GM23338 (cell line): ENCODE measurements at regions not wholly inside any gene's neighbourhood (a gene's known extent, or its start where the extent isn't known, plus 50 kb on each side); places are given as distances from the start of the nearest gene placed in this dataset.

Experiments used
- ATAC-seq: fragments of 200-7000 bp; cut with Tn5 transposase; 3 replicates; pipeline ENCODE4 v1.9.1; 2020
- DNase-seq: peaks from one replicate; pipeline ENCODE4 v3.0.0-alpha.2; 2015; ENCODE audit warnings: low spot score
- H2AFZ ChIP-seq: fragments of 200-600 bp; sonication (generic); 2 replicates; pipeline ENCODE4 v1.8.0; 2016; ENCODE audit warnings: antibody characterized with exemption, mild to moderate bottlenecking, moderate library complexity
- H3F3A ChIP-seq: fragments of 200-600 bp; sonication (generic); replicated peaks from 2 replicates; pipeline ENCODE4 v1.8.0; 2017; ENCODE audit warnings: antibody characterized with exemption, mixed run types, low read depth
- H3K27ac ChIP-seq: fragments of 200-600 bp; sonication (generic); 2 replicates; pipeline ENCODE4 v1.6.1; 2016; ENCODE audit warnings: low read depth
- H3K27me3 ChIP-seq: fragments of 200-600 bp; sonication (generic); 2 replicates; pipeline ENCODE4 v1.8.0; 2016; ENCODE audit warnings: mild to moderate bottlenecking, mixed run types, moderate library complexity; ENCODE audit not compliant: insufficient read depth
- H3K36me3 ChIP-seq: fragments of 200-600 bp; sonication (generic); 2 replicates; pipeline ENCODE4 v1.8.0; 2016; ENCODE audit warnings: mild to moderate bottlenecking; ENCODE audit not compliant: insufficient read depth
- H3K4me1 ChIP-seq: fragments of 200-600 bp; sonication (generic); 2 replicates; pipeline ENCODE4 v1.8.0; 2016; ENCODE audit warnings: mild to moderate bottlenecking, moderate library complexity; ENCODE audit not compliant: insufficient read depth
- H3K4me2 ChIP-seq: fragments of 200-600 bp; sonication (generic); 2 replicates; pipeline ENCODE4 v1.7.1; 2017; ENCODE audit warnings: mixed run types
- H3K4me3 ChIP-seq: fragments of 200-600 bp; sonication (generic); 2 replicates; pipeline ENCODE4 v1.6.1; 2016; ENCODE audit warnings: mixed run types
- H3K79me2 ChIP-seq: fragments of 200-600 bp; sonication (generic); replicated peaks from 2 replicates; pipeline ENCODE4 v1.8.0; 2017; ENCODE audit warnings: mild to moderate bottlenecking; ENCODE audit not compliant: insufficient read depth
- H3K9me2 ChIP-seq: fragments of 200-600 bp; sonication (generic); 2 replicates; pipeline ENCODE4 v1.8.0; 2017; ENCODE audit not compliant: insufficient read depth
- H4K20me1 ChIP-seq: fragments of 200-600 bp; sonication (generic); replicated peaks from 2 replicates; pipeline ENCODE4 v1.8.0; 2017; ENCODE audit warnings: mild to moderate bottlenecking; ENCODE audit not compliant: insufficient read depth
- H3K27ac Mint-ChIP-seq: 2 replicates; pipeline ENCODE4 v1.8.0; 2020; ENCODE audit warnings: inconsistent platforms, mild to moderate bottlenecking, moderate library complexity, mixed read lengths
- H3K27me3 Mint-ChIP-seq: 3 replicates; pipeline ENCODE4 v1.8.0; 2022; ENCODE audit warnings: low read depth, mild to moderate bottlenecking, moderate library complexity, mixed read lengths, inconsistent platforms; ENCODE audit not compliant: insufficient read depth, poor library complexity
- H3K36me3 Mint-ChIP-seq: 3 replicates; pipeline ENCODE4 v1.8.0; 2021; ENCODE audit warnings: low read depth, mild to moderate bottlenecking, inconsistent platforms, moderate library complexity, mixed read lengths
- H3K4me1 Mint-ChIP-seq: 3 replicates; pipeline ENCODE4 v1.8.0; 2020; ENCODE audit warnings: mild to moderate bottlenecking, inconsistent platforms, mixed read lengths
- H3K4me3 Mint-ChIP-seq: 3 replicates; pipeline ENCODE4 v1.8.0; 2021; ENCODE audit warnings: moderate library complexity, mild to moderate bottlenecking, inconsistent platforms, mixed read lengths
- H3K9me3 Mint-ChIP-seq: 3 replicates; pipeline ENCODE4 v1.8.0; 2020; ENCODE audit warnings: moderate library complexity, mild to moderate bottlenecking, inconsistent platforms, mixed read lengths
- CREB1 ChIP-seq: fragments of 250-450 bp; sonication (Bioruptor Pico); IDR thresholded peaks from 2 replicates; pipeline ENCODE4 v1.5.0; 2020; ENCODE audit warnings: low read depth, mild to moderate bottlenecking, moderate library complexity
- EZH2 ChIP-seq: fragments of 200-600 bp; sonication (generic); IDR thresholded peaks from one replicate; pipeline ENCODE4 v1.8.0; 2017; ENCODE audit warnings: antibody characterized with exemption, mild to moderate bottlenecking, low read depth; ENCODE audit not compliant: unreplicated experiment
- EZH2phosphoT487 ChIP-seq: fragments of 200-600 bp; sonication (generic); IDR thresholded peaks from one replicate; pipeline ENCODE4 v1.8.1; 2018; ENCODE audit warnings: antibody characterized with exemption; ENCODE audit not compliant: unreplicated experiment
- NANOG ChIP-seq: IDR thresholded peaks from 2 replicates; pipeline ENCODE4 v1.6.1; 2016; ENCODE audit warnings: antibody characterized with exemption, borderline replicate concordance
- STAT1 ChIP-seq: IDR thresholded peaks from one replicate; pipeline ENCODE4 v1.6.1; 2016; ENCODE audit warnings: antibody characterized with exemption; ENCODE audit not compliant: unreplicated experiment
- ZNF114 ChIP-seq: fragments of 250-450 bp; sonication (Bioruptor Pico); IDR thresholded peaks from 2 replicates; pipeline ENCODE4 v1.5.0; 2020; ENCODE audit warnings: mild to moderate bottlenecking, moderate library complexity
- TF ChIP-seq, protein P1 (sequence below): IDR thresholded peaks from 2 replicates; pipeline ENCODE4 v1.6.1; 2016; ENCODE audit warnings: antibody characterized with exemption
- TF ChIP-seq, protein P2 (sequence below): fragments of 250-450 bp; sonication (Bioruptor Pico); IDR thresholded peaks from 2 replicates; pipeline ENCODE4 v1.5.0; 2020; ENCODE audit warnings: mild to moderate bottlenecking, moderate library complexity

DNA sequence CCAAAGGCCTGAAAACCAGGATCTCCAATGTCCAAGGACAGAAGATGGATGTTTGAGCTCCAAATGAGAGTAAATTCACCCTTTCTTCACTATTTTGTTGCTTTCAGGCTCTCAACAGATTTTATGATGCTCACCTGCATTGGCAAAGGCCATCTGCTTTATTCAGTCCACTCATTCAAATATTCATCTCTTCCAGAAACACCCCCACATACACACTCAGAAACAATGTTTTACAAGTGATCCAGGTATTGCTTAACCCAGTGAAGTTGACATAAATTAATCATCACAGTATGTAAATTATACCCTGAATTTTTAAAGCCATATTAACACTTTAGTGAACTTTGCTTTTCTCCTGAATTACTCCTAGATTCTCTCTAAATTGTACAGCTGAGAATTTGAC lies 63.3 kb downstream of the DUSP6 start (continued):
- TF ChIP-seq, protein P1, sequence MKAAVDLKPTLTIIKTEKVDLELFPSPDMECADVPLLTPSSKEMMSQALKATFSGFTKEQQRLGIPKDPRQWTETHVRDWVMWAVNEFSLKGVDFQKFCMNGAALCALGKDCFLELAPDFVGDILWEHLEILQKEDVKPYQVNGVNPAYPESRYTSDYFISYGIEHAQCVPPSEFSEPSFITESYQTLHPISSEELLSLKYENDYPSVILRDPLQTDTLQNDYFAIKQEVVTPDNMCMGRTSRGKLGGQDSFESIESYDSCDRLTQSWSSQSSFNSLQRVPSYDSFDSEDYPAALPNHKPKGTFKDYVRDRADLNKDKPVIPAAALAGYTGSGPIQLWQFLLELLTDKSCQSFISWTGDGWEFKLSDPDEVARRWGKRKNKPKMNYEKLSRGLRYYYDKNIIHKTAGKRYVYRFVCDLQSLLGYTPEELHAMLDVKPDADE = no peak
- TF ChIP-seq STAT1 (no peak), NANOG (no peak)

DNA sequence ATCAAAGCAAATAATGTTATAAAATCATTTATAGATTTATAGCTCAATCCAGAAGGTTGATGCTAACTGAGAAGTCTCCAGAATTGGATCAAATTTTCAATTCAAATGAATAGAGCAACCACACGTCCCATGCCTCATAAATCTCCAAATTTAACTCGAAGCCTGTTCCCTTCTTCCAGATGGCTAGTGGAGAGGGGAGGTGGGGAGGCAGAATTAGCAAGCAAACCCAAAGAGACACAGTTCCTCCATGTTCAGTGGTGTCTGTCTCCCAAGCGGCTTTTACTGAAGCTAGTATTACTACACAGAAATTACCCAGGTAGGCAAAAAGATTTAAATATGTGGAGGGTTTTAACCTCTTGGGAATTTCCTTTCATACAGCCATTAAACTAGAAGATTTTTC lies 65.8 kb downstream of the DUSP6 start:
- Mint-ChIP-seq H3K36me3 (no peaks in the 10 kb centered on the region), H3K27ac (no peak overlapping the region), H3K27me3 (no peaks in the 10 kb centered on the region), H3K4me3 (no peak overlapping the region), H3K4me1 (peaks cover 6% of the 10 kb centered on the region; the same call in 2 of the 3 replicates), H3K9me3 (no peaks in the 10 kb centered on the region)
- no peak overlapping the region for H2AFZ ChIP-seq
- no peaks in the 10 kb centered on the region for H3K27me3 ChIP-seq
- no peak for DNase-seq
- no peak for ATAC-seq
- TF ChIP-seq ZNF114 (CRISPR knock-in tag) (no peak), EZH2 (no peak)
- H3K36me3 ChIP-seq = no peaks in the 10 kb centered on the region
- no peaks in the 10 kb centered on the region for H3K9me2 ChIP-seq
- peaks cover 1% of the 10 kb centered on the region; the same call in 1 of the 2 replicates for H3K4me1 ChIP-seq
- no peaks in the 10 kb centered on the region for H3K79me2 ChIP-seq
- H3K4me3 ChIP-seq = no peak overlapping the region
- no peak overlapping the region for H3K4me2 ChIP-seq
- H4K20me1 ChIP-seq = no peaks in the 10 kb centered on the region
- H3F3A ChIP-seq = no peaks in the 10 kb centered on the region
- H3K27ac ChIP-seq = no peak overlapping the region

DNA sequence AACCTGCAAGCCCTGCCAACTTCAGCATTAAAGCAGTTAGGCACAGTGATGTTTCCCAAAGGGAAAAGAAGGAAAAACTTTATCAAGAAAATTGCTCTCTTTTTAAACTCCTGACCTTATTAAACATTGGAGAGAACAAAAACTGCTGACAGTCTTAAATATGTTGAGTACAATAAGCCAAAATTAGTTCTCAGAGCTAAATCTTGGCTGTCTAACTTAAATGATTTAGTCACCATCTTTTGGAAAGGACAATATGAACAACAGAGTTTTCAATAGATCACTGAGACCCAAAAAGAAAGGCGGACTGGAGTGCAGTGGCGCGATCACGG lies 70.8 kb downstream of the DUSP6 start:
- no peak overlapping the region for H3K27ac ChIP-seq

DNA sequence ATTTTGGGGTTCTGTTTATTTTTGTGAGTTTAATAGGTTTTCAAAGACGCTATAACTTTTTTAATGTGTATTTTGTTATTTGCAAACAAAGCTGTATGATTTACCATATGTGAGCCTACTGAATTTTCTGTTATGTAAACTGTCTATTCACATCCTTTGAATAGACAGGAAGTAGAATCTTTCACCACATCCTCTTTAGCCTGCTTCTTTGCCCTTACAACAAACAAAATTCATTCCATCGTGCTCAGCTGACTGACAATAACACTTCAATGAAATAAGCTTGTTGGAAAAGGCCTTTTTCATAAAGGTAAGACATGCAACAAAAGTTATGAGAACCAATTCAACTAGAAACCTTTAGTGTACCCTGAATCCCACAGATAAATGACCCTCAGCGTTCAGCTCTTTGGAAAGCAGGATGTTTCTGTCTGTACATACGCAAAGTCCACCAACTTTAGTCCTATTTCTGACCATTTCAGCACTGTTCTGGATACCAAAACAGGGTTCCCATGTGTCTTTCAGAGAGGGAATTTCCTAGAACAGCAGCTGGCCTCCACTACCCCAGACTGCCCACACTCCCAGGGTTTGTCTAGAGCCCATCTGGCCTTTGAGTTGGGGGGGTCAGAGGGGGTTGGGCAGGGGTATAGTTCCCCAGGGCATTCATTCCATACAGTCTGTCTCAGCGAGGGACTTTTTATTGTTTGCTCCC lies 71.3 kb downstream of the DUSP6 start:
- H3K9me2 ChIP-seq = no peaks in the 10 kb centered on the region; the same call in 1 of the 2 replicates
- H3K27me3 Mint-ChIP-seq = no peaks in the 10 kb centered on the region
- no peak overlapping the region for H3K4me3 Mint-ChIP-seq
- ATAC-seq = no peak
- H3K9me3 Mint-ChIP-seq = no peaks in the 10 kb centered on the region
- H3K4me2 ChIP-seq = peak overlapping the region; percentile 33; the same call in 1 of the 2 replicates
- no peaks in the 10 kb centered on the region for H3K36me3 Mint-ChIP-seq
- H3K79me2 ChIP-seq = no peaks in the 10 kb centered on the region
- 0 out of 2 replicates have a peak overlapping the region, but pooled peaks have one; percentile 28 for H3K27ac Mint-ChIP-seq
- no peak overlapping the region for H3K27ac ChIP-seq
- peaks cover 11% of the 10 kb centered on the region for H3K4me1 ChIP-seq
- H3K4me3 ChIP-seq = no peak overlapping the region
- peaks cover 18% of the 10 kb centered on the region; the same call in 2 of the 3 replicates for H3K4me1 Mint-ChIP-seq
- peak overlapping the region; percentile 30; the same call in 1 of the 2 replicates for H2AFZ ChIP-seq
- H3K36me3 ChIP-seq = no peaks in the 10 kb centered on the region
- no peak for DNase-seq
- H3F3A ChIP-seq = no peaks in the 10 kb centered on the region
- no peaks in the 10 kb centered on the region for H4K20me1 ChIP-seq
- no peaks in the 10 kb centered on the region for H3K27me3 ChIP-seq
- no peak for TF ChIP-seq EZH2phosphoT487
- TF ChIP-seq, protein P2, sequence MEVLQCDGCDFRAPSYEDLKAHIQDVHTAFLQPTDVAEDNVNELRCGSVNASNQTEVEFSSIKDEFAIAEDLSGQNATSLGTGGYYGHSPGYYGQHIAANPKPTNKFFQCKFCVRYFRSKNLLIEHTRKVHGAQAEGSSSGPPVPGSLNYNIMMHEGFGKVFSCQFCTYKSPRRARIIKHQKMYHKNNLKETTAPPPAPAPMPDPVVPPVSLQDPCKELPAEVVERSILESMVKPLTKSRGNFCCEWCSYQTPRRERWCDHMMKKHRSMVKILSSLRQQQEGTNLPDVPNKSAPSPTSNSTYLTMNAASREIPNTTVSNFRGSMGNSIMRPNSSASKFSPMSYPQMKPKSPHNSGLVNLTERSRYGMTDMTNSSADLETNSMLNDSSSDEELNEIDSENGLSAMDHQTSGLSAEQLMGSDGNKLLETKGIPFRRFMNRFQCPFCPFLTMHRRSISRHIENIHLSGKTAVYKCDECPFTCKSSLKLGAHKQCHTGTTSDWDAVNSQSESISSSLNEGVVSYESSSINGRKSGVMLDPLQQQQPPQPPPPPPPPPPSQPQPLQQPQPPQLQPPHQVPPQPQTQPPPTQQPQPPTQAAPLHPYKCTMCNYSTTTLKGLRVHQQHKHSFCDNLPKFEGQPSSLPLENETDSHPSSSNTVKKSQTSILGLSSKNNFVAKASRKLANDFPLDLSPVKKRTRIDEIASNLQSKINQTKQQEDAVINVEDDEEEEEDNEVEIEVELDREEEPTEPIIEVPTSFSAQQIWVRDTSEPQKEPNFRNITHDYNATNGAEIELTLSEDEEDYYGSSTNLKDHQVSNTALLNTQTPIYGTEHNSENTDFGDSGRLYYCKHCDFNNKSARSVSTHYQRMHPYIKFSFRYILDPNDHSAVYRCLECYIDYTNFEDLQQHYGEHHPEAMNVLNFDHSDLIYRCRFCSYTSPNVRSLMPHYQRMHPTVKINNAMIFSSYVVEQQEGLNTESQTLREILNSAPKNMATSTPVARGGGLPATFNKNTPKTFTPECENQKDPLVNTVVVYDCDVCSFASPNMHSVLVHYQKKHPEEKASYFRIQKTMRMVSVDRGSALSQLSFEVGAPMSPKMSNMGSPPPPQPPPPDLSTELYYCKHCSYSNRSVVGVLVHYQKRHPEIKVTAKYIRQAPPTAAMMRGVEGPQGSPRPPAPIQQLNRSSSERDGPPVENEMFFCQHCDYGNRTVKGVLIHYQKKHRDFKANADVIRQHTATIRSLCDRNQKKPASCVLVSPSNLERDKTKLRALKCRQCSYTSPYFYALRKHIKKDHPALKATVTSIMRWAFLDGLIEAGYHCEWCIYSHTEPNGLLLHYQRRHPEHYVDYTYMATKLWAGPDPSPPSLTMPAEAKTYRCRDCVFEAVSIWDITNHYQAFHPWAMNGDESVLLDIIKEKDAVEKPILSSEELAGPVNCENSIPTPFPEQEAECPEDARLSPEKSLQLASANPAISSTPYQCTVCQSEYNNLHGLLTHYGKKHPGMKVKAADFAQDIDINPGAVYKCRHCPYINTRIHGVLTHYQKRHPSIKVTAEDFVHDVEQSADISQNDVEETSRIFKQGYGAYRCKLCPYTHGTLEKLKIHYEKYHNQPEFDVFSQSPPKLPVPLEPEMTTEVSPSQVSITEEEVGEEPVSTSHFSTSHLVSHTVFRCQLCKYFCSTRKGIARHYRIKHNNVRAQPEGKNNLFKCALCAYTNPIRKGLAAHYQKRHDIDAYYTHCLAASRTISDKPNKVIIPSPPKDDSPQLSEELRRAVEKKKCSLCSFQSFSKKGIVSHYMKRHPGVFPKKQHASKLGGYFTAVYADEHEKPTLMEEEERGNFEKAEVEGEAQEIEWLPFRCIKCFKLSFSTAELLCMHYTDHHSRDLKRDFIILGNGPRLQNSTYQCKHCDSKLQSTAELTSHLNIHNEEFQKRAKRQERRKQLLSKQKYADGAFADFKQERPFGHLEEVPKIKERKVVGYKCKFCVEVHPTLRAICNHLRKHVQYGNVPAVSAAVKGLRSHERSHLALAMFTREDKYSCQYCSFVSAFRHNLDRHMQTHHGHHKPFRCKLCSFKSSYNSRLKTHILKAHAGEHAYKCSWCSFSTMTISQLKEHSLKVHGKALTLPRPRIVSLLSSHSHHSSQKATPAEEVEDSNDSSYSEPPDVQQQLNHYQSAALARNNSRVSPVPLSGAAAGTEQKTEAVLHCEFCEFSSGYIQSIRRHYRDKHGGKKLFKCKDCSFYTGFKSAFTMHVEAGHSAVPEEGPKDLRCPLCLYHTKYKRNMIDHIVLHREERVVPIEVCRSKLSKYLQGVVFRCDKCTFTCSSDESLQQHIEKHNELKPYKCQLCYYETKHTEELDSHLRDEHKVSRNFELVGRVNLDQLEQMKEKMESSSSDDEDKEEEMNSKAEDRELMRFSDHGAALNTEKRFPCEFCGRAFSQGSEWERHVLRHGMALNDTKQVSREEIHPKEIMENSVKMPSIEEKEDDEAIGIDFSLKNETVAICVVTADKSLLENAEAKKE (CRISPR knock-in tag) = no peak
- no peak for TF ChIP-seq NANOG

More for the DNA sequence above, 70.8 kb downstream of the DUSP6 start:
- TF ChIP-seq CREB1 (CRISPR knock-in tag) = no peak
- H3K9me3 Mint-ChIP-seq = no peaks in the 10 kb centered on the region
- Histone ChIP-seq H3K4me2 (peak overlapping the region; percentile 33; the same call in 1 of the 2 replicates), H3K4me1 (peaks cover 11% of the 10 kb centered on the region), H3K4me3 (no peak overlapping the region), H3K27me3 (no peaks in the 10 kb centered on the region), H3K36me3 (no peaks in the 10 kb centered on the region), H2AFZ (peak overlapping the region; percentile 30; the same call in 1 of the 2 replicates), H3F3A (no peaks in the 10 kb centered on the region), H3K79me2 (no peaks in the 10 kb centered on the region), H3K9me2 (no peaks in the 10 kb centered on the region; the same call in 1 of the 2 replicates), H4K20me1 (no peaks in the 10 kb centered on the region)
- no peak overlapping the region for H3K4me3 Mint-ChIP-seq
- DNase-seq = no peak
- H3K27me3 Mint-ChIP-seq = no peaks in the 10 kb centered on the region
- H3K4me1 Mint-ChIP-seq = peaks cover 18% of the 10 kb centered on the region; the same call in 2 of the 3 replicates
- H3K27ac Mint-ChIP-seq = 0 out of 2 replicates have a peak overlapping the region, but pooled peaks have one; percentile 28
- H3K36me3 Mint-ChIP-seq = no peaks in the 10 kb centered on the region
- no peak for ATAC-seq
